NOMO-1 treated with DMSO at 0.1 percent for 48 hours (cell line): ENCODE measurements at regions not wholly inside any gene's neighbourhood (a gene's known extent, or its start where the extent isn't known, plus 50 kb on each side); places are given as distances from the start of the nearest gene placed in this dataset.

Source experiments
- DNase-seq: peaks from one replicate; lab custom pipeline; 2025; ENCODE audit not compliant: unreplicated experiment; lab: John Stamatoyannopoulos, UW

- no peak for DNase-seq
Observed at GRCh38 chr12:115160271-115161128, 476.5 kb upstream of the TBX3 start.

DNA sequence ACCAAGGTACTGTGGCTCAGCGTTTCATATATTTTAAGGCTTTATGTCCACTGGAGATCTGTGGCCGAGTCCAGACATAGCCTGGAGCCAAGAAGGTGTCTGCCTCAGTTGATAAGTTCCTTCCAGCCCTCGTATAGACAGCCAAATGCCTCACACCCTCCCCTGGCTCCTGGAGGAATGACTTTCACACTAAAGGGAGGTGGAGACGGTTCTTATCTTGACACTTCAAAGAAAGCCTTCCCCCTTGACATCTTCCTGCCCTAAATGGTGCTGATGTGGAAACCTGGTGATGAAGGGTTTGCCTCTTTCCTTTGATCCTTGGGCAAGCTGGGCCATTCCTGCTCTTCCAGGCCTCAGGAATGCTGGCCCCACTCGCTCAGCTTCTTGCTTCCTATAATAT is 474.8 kb upstream of the TBX3 start:
- DNase-seq: no peak

GRCh38 chr12:115155665-115156645 is 472.0 kb upstream of the TBX3 start:
- DNase-seq: no peak

- DNase-seq: no peak
Observed at GRCh38 chr12:115149685-115150378, 465.9 kb upstream of the TBX3 start.

DNA sequence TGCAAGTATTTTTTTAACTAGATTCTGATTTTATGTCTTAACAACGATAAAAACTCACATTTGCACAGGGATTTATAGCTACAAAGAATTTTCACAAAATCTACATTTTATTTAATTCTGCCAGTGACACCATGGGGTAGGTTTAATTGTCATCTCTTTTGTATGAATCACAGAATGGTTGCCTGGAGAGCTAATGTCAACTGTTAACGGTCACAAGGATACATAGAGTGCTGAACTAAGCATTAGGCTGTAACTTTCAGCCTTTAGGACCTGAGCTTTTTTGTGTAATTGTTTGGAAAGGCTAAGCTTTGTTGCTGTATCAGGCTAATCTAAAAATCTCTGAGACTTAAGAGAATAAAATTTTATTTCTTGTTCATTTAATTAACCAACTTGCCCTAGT is 465.3 kb upstream of the TBX3 start:
- no peak for DNase-seq

DNA sequence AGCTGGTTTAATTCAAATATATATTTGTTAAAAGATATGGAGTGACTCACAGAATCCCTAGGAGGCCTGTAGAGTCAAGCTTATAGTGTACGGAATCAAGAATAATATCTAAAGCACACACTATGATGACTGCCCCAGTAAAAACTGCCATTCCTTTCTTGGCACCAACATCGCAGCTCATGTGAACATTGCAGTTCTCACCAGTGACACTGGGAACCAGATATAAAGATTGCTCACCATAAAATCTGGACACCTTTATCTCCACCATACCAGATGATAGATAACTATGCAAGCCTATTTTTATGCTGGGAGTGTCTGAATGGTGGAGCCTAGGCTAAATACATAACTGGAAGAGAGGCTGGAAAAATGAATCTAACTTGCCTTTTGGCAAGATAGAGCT is 463.9 kb upstream of the TBX3 start:
- no peak for DNase-seq

GRCh38 chr12:115146453-115146852 is 462.5 kb upstream of the TBX3 start:
- DNase-seq: no peak

- no peak for DNase-seq
Observed at GRCh38 chr12:115144425-115144824, 460.4 kb upstream of the TBX3 start.

GRCh38 chr12:115140981-115141655 is 457.1 kb upstream of the TBX3 start:
- no peak for DNase-seq

DNA sequence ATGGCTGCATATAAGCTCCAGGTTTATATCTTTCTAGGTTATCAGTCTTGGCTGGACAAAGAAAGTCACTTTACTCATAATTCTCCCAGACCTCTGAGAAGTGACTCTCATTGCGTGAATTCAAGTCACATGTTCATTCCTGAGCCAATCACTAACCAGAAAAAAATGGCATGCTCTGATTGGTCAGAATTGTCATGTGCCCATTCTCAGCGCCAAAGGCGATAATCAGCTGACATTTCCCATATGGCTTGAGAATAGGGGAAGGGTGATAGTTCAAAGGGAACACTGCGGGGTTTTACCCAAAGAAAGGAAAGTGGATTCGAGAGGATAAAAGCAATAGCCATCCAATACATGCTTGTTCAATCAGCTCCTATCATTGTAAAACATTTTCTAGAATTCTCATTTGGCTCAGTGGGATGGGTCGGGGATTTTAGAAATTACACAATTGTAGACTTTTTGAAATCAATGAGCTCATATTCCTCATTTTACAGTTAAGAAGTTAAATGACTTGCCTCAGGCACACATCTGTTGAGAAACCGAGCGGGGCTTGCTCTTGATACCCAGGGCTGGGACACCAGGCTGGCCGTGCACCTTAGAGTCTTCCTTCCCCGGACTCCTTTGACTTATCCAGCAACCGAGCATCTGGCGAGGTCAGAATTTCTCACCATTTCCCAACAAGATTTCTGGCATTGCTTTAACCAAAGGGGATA is 454.0 kb upstream of the TBX3 start:
- DNase-seq: no peak

- DNase-seq: no peak
Observed at GRCh38 chr12:115135800-115136211, 451.8 kb upstream of the TBX3 start.

- DNase-seq: no peak
Observed at GRCh38 chr12:115134298-115134697, 450.3 kb upstream of the TBX3 start.

- DNase-seq: no peak
Observed at GRCh38 chr12:115132905-115133304, 448.9 kb upstream of the TBX3 start.

GRCh38 chr12:115132145-115132544 is 448.2 kb upstream of the TBX3 start:
- DNase-seq: no peak

DNA sequence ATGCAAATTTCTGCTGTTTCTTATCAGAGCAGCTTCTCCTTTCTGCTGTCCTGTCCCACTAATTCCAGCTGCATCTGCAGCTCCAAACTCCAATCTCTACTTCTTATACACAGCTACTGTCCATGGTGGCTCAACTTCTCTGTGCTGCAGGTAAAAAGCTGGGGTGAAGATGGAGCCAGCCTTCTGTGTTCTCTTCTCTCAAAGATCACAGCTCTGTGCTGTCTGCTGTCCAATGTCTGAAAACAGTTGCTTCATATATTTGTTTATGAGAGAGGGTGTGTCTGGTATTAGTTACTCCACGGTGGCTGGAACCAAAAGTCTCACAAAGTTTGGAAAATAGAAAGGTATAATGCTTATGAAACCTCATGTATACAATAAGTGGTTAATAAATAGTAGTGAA is 445.8 kb upstream of the TBX3 start:
- DNase-seq: no peak

- no peak for DNase-seq
Observed at GRCh38 chr12:115121053-115121452, 437.1 kb upstream of the TBX3 start.

- no peak for DNase-seq
Observed at GRCh38 chr12:115118177-115118724, 434.3 kb upstream of the TBX3 start.

GRCh38 chr12:115114140-115114539 is 430.2 kb upstream of the TBX3 start:
- DNase-seq: no peak

GRCh38 chr12:115109863-115110262 is 425.9 kb upstream of the TBX3 start:
- DNase-seq: no peak
